ENCODE measurements at regions not wholly inside any gene's neighbourhood (a gene's known extent, or its start where the extent isn't known, plus 50 kb on each side); places are given as distances from the start of the nearest gene placed in this dataset.

DNA sequence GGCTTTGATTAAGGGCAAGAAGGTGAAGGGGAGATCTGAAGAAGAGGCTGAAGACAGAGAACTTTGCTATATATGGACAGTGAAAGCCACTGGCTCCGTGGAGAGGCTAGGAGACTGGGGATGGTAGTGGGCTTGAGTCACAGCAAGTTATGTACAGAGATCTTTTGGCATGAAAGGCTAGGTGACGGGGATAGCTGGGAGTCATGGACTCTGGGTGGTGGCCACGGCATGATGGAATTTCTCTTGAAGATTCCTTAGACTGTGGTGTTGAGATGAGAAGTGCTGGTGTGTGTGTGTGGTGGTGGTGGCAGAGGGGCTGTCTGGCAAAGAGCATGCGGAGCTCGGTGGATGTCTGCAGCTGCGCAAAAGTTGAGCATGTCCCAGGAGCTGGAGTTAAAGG is 120.6 kb upstream of the STC2 start:
- no peak for ATAC-seq (ENCODE audit: low read depth)
- Histone ChIP-seq H3K9me3 (ENCODE audit: control insufficient read depth, insufficient read depth, low read length) (no peaks in the 10 kb centered on the region), H3K4me1 (ENCODE audit: control insufficient read depth, insufficient read depth, low read length) (peaks cover 22% of the 10 kb centered on the region), H2AK5ac (ENCODE audit: low read depth, low read length) (peak overlapping the region; percentile 63), H3K4me2 (ENCODE audit: low read depth, low read length) (no peak overlapping the region), H3K4me3 (ENCODE audit: insufficient read depth, low read depth, low read length) (no peak overlapping the region), H2AFZ (replicated peaks; ENCODE audit: low read length, poor library complexity) (no peak overlapping the region), H2BK120ac (ENCODE audit: low read depth, low read length) (peak overlapping the region; percentile 51; the same call in 1 of the 2 replicates), H3K9me1 (ENCODE audit: insufficient read depth, low read length) (peaks cover 12% of the 10 kb centered on the region; the same call in 1 of the 2 replicates), H3K9ac (ENCODE audit: low read depth, low read length) (no peak overlapping the region), H2BK5ac (ENCODE audit: low read depth, low read length, poor library complexity, severe bottlenecking) (no peak overlapping the region), H3K27me3 (ENCODE audit: control insufficient read depth, insufficient read depth, low read length) (no peaks in the 10 kb centered on the region), H4K91ac (ENCODE audit: insufficient read depth, low read depth, low read length) (peak overlapping the region; percentile 40; the same call in 1 of the 2 replicates), H4K20me1 (ENCODE audit: insufficient read depth, low read length) (no peaks in the 10 kb centered on the region), H3K56ac (ENCODE audit: extremely low read depth, insufficient read depth, low read length) (no peak overlapping the region), H2AK9ac (replicated peaks; ENCODE audit: low read depth, low read length, poor library complexity) (no peak overlapping the region), H3K27ac (ENCODE audit: insufficient read depth, low read length) (no peak overlapping the region), H3K14ac (replicated peaks; ENCODE audit: low read depth, low read length) (no peak overlapping the region; the same call in 1 of the 2 replicates), H4K5ac (ENCODE audit: low read depth, low read length) (0 out of 2 replicates have a peak overlapping the region, but pooled peaks have one; percentile 24), H3K79me1 (ENCODE audit: low read depth in 1 of 2, low read length in 2 of 2) (peaks cover 0 to 5% of the 10 kb centered on the region in 2 experiments; a peak in 1 of 4 replicates), H3K4ac (ENCODE audit: low read depth, low read length) (peak overlapping the region; percentile 55), H3K36me3 (ENCODE audit: control insufficient read depth, insufficient read depth, low read length) (no peaks in the 10 kb centered on the region), H2BK20ac (ENCODE audit: low read depth, low read length) (peak overlapping the region; percentile 47), H3K18ac (ENCODE audit: low read depth, low read length) (peak overlapping the region; percentile 20), H4K8ac (ENCODE audit: low read depth in 2 of 2, low read length in 2 of 2) (no peak overlapping the region), H3K23ac (ENCODE audit: low read depth, low read length) (no peak overlapping the region), H2BK15ac (ENCODE audit: low read depth, low read length) (peak overlapping the region; percentile 53; the same call in 2 of the 3 replicates)
- POLR2A ChIA-PET (ENCODE audit: unreplicated experiment), result no interaction called here
- dilution Hi-C loops (cut with HindIII; ENCODE audit: low sequenced_read_pairs, unreplicated experiment) (no loop called here), intact Hi-C loops (cut with micrococcal nuclease) (no loop called here), in situ Hi-C loops (cut with MboI; ENCODE audit: low sequenced_read_pairs) (no loop called here)
- WGBS, 2 experiments (ENCODE audit: extremely low coverage in 2 of 2, insufficient read length in 1 of 2), result 99% methylated on average over 6 of the region's 6 CpGs; no CpG with 5 or more reads in 1 of the 2 experiments
- TF ChIP-seq, protein P1, sequence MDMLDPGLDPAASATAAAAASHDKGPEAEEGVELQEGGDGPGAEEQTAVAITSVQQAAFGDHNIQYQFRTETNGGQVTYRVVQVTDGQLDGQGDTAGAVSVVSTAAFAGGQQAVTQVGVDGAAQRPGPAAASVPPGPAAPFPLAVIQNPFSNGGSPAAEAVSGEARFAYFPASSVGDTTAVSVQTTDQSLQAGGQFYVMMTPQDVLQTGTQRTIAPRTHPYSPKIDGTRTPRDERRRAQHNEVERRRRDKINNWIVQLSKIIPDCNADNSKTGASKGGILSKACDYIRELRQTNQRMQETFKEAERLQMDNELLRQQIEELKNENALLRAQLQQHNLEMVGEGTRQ (IDR thresholded peaks at IDR 0.05; ENCODE audit: low read depth, low read length), result no peak
- no peak for TF ChIP-seq MXI1 (IDR thresholded peaks at IDR 0.05; ENCODE audit: borderline replicate concordance, low read depth, low read length)
- TF ChIP-seq FOS (IDR thresholded peaks at IDR 0.05; ENCODE audit: low read depth, low read length), result no peak
- no peak for TF ChIP-seq RAD21 (IDR thresholded peaks at IDR 0.05; ENCODE audit: low read length)
- TF ChIP-seq RFX5 (IDR thresholded peaks at IDR 0.05; ENCODE audit: low read depth, low read length), result no peak
- TF ChIP-seq RCOR1 (IDR thresholded peaks at IDR 0.05; ENCODE audit: insufficient replicate concordance, low read length), result no peak
- TF ChIP-seq ELK1 (IDR thresholded peaks at IDR 0.05; ENCODE audit: borderline replicate concordance, low read depth, low read length), result no peak
- no peak for TF ChIP-seq SMC3 (IDR thresholded peaks at IDR 0.05; ENCODE audit: low read depth, low read length)
- no peak for TF ChIP-seq CTCF (conservative IDR thresholded peaks at IDR 0.05; ENCODE audit: low read depth, low read length)
- TF ChIP-seq CHD1 (IDR thresholded peaks at IDR 0.05; ENCODE audit: low read depth, low read length), result no peak
- TF ChIP-seq MAFK (IDR thresholded peaks at IDR 0.05; ENCODE audit: low read depth, low read length), result no peak
- no peak for TF ChIP-seq POLR2A (IDR thresholded peaks at IDR 0.05; ENCODE audit: low read depth, low read length)
- no peak for TF ChIP-seq MAZ (IDR thresholded peaks at IDR 0.05; ENCODE audit: borderline replicate concordance, low read depth, low read length)
- TF ChIP-seq NFE2L2 (IDR thresholded peaks at IDR 0.05; ENCODE audit: low read depth, low read length), result no peak
- TF ChIP-seq BHLHE40 (IDR thresholded peaks at IDR 0.05; ENCODE audit: low read depth, low read length), result no peak
- no peak for TF ChIP-seq CEBPB (IDR thresholded peaks at IDR 0.05; ENCODE audit: low read depth, low read length)
- CTCF ChIA-PET, result no interaction called here
- DNase-seq, result no peak
- BruUV-seq (replicated peaks), result no TSS peak
